Right lobe of liver (tissue), 6 donors: ENCODE measurements at regions not wholly inside any gene's neighbourhood (a gene's known extent, or its start where the extent isn't known, plus 50 kb on each side); places are given as distances from the start of the nearest gene placed in this dataset.

Experiments
- ATAC-seq, 4 donors: fragments of 200-7000 bp; cut with Tn5 transposase; one replicate each; pipeline ENCODE4 v1.9.1; 2020; ENCODE audit warnings: mild to moderate bottlenecking in 4 of 4, moderate library complexity in 4 of 4
- DNase-seq, 3 donors: peaks; one replicate each; pipeline ENCODE4 v3.0.0-alpha.2; 2020
- H3K27ac ChIP-seq, 3 donors: fragments of 200-600 bp; one replicate each; pipeline ENCODE4 v1.8.0; 2022
- H3K27me3 ChIP-seq, 2 donors: fragments of 200-600 bp; one replicate each; pipeline ENCODE4 v1.8.0; 2022
- H3K36me3 ChIP-seq, 4 donors: fragments of 200-600 bp; sonication (generic) in 1 of 4; one replicate each; pipeline versions ENCODE4 v1.5.1 to v1.8.0; 2017 to 2022; ENCODE audit warnings: control low read depth in 1 of 4
- H3K4me1 ChIP-seq, 4 donors: fragments of 200-600 bp; sonication (generic) in 1 of 4; one replicate each; pipeline versions ENCODE4 v1.5.1 to v1.8.0; 2017 to 2022; ENCODE audit warnings: control low read depth in 1 of 4
- H3K4me3 ChIP-seq, 3 donors: fragments of 200-600 bp; one replicate each; pipeline ENCODE4 v1.8.0; 2022
- H3K9me3 ChIP-seq, 4 donors: fragments of 200-600 bp; sonication (generic) in 1 of 4; one replicate each; pipeline versions ENCODE4 v1.5.1 to v1.8.0; 2017 to 2022; ENCODE audit warnings: control low read depth in 1 of 4
- POLR2A ChIP-seq: fragments of 450-650 bp; IDR thresholded peaks from one replicate; pipeline ENCODE4 v1.6.1; 2017; ENCODE audit warnings: antibody characterized with exemption, mild to moderate bottlenecking
- WGBS: methylation state at CpG from one replicate; pipeline ENCODE4 v1.1.6; 2018; ENCODE audit warnings: low coverage, low lambda C conversion rate; ENCODE audit not compliant: insufficient coverage; ENCODE audit errors: missing lambda C conversion rate; 5-methylcytosine and 5-hydroxymethylcytosine counted together
- intact Hi-C, 2 donors: fragments of 100-400 bp; cut with DNase I; formaldehyde crosslinking; loops; one replicate each; pipeline versions ENCODE4 v1.11.2 to v1.14.1; 2022
- TF ChIP-seq, protein P1 (sequence below), 4 donors: fragments of 200-600 bp in 3 of 4; fragments of 450-650 bp in 1 of 4; IDR thresholded peaks; one replicate each; pipeline versions ENCODE4 v1.5.1 to v1.8.0; 2016 to 2022; ENCODE audit warnings: antibody characterized with exemption in 4 of 4, mild to moderate bottlenecking in 2 of 4
- donor health status: DM: no; HTN: yes; CAD: no.
- donor health status: DM: no; HTN: no; CAD: no.
- donor health status: DM: no; HTN: no; CAD: no.
- donor health status: DM: no; HTN: yes; CAD: no.
- donor health status: DM: no; HTN: yes; CAD: no.

DNA sequence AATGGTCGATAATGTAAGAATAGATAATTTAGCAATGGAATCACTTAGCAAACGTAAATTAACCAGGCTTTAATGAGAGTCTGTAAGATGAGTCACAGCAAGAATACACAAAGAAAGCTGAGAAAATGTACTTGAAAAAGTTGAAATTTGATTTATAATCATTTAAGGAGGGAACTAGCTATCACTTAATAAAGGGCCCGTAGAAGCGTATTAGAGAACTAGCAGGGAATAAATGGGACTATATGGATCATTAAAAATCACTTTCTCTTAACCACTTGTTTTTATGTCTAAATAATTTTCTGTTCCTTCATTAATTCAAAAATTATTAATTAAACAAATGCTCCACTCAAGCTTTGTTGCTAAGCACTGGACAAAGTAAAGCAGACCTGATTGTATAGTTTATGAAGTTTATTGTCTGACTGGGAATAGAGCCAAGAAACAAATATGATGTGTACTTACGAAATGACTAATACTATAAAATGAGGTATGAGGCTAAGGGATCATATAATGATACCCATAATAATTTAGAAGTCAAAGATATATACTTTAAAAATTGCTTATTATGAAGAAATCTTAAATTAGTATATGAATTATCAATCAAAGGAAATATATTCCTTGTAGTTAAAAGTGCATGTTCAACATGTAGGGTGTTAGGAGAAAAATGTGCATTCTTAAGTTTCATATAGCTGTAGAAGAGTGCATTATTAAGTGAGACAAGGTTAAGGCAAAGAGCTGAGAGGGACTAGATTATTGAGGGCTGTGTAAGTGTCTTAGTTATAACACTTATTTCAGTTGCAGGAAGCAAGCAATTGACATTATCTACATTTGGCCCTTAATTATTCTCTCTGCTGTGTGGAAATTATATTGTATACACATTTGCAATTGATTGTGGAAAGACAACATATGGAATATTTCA lies 196.8 kb downstream of the PRDM9 start:
- no peak overlapping the region for H3K4me3 ChIP-seq
- H3K27me3 ChIP-seq = no peaks in the 10 kb centered on the region
- no peaks in the 10 kb centered on the region for H3K36me3 ChIP-seq
- TF ChIP-seq, protein P1, sequence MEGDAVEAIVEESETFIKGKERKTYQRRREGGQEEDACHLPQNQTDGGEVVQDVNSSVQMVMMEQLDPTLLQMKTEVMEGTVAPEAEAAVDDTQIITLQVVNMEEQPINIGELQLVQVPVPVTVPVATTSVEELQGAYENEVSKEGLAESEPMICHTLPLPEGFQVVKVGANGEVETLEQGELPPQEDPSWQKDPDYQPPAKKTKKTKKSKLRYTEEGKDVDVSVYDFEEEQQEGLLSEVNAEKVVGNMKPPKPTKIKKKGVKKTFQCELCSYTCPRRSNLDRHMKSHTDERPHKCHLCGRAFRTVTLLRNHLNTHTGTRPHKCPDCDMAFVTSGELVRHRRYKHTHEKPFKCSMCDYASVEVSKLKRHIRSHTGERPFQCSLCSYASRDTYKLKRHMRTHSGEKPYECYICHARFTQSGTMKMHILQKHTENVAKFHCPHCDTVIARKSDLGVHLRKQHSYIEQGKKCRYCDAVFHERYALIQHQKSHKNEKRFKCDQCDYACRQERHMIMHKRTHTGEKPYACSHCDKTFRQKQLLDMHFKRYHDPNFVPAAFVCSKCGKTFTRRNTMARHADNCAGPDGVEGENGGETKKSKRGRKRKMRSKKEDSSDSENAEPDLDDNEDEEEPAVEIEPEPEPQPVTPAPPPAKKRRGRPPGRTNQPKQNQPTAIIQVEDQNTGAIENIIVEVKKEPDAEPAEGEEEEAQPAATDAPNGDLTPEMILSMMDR (IDR thresholded peaks at IDR 0.05) = no peak
- TF ChIP-seq POLR2A = no peak
- ATAC-seq (no peak), DNase-seq (no peak)
- H3K4me1 ChIP-seq = no peaks in the 10 kb centered on the region
- WGBS = 40% methylated on average over 5 of the region's 5 CpGs
- no peak overlapping the region for H3K27ac ChIP-seq
- intact Hi-C loops = no loop called here
- H3K9me3 ChIP-seq = no peaks in the 10 kb centered on the region

DNA sequence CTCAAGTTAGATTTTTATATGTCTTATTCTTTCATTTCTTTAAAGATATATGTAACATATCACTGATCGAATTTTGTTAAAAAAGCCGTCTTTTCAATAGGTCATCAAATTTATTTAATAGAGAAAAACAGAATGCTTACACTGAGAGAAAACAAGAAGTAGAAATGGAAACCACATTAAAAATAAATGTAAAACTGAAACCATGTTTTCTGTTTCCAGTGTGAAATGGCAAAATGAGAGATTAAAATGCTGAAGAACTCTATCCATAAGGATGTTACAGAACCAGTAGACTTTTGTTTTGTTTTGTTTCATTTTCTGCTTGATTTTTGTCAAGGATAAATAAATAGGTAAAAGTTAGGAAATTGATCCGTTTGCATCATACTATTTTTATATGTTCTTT lies 210.1 kb downstream of the PRDM9 start:
- no peaks in the 10 kb centered on the region for H3K27me3 ChIP-seq
- no peaks in the 10 kb centered on the region for H3K36me3 ChIP-seq
- intact Hi-C loops = no loop called here
- no peak for DNase-seq
- H3K4me1 ChIP-seq = no peaks in the 10 kb centered on the region
- H3K9me3 ChIP-seq = no peaks in the 10 kb centered on the region
- no peak overlapping the region for H3K27ac ChIP-seq
- H3K4me3 ChIP-seq = no peak overlapping the region
- 41% methylated on average over 3 of the region's 3 CpGs for WGBS
- TF ChIP-seq, protein P1 (IDR thresholded peaks at IDR 0.05) = no peak
- TF ChIP-seq POLR2A = no peak
- ATAC-seq = no peak

DNA sequence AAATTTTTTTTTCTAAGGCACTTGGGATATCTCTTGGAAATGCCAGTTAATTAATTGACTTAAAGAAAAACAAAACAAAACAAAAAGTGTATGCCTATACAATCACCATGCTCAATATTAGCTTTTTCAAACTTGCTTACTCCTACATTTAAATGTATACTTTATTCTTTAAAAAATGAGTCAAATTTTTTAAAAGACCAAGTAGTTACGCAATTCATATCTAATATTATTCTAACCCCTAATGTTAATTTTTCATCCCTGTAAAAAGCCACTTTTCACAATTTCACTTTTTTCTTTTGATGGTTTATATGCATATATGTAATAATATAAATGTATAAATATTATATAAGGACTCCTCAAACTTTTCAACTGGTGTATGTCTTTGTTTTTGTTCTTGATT lies 211.2 kb downstream of the PRDM9 start:
- TF ChIP-seq POLR2A = no peak
- TF ChIP-seq, protein P1 (IDR thresholded peaks at IDR 0.05) = no peak

DNA sequence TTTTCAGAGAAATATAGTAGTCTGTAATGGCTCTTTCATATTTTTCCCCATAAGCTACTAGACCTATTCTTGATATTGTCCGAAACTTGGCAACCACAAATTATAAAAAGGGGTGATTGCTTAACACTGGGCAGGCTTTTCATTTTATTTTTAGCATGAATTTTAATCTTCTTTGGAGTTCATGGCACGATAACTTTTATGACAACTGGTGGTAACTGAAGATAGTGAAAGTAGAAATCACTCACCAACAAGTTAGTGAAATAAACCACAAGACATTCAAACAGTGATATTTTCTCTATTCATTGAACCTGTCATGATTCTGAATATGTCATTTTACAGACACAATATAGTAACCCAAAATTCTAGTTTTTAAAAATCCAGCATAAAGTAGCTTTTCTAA lies 213.9 kb downstream of the PRDM9 start:
- H3K4me3 ChIP-seq = no peak overlapping the region
- no peaks in the 10 kb centered on the region for H3K4me1 ChIP-seq
- DNase-seq (no peak), ATAC-seq (peak in 1 of 4 donors; percentile 33)
- intact Hi-C loops = no loop called here
- 16% methylated on average over 2 of the region's 2 CpGs for WGBS
- H3K9me3 ChIP-seq = no peaks in the 10 kb centered on the region
- H3K27me3 ChIP-seq = no peaks in the 10 kb centered on the region
- no peak for TF ChIP-seq POLR2A
- TF ChIP-seq, protein P1 (IDR thresholded peaks at IDR 0.05) = no peak
- no peaks in the 10 kb centered on the region for H3K36me3 ChIP-seq
- H3K27ac ChIP-seq = no peak overlapping the region

More for the DNA sequence above, 211.2 kb downstream of the PRDM9 start:
- no peaks in the 10 kb centered on the region for H3K4me1 ChIP-seq
- no peaks in the 10 kb centered on the region for H3K36me3 ChIP-seq
- no peaks in the 10 kb centered on the region for H3K27me3 ChIP-seq
- ATAC-seq = no peak
- H3K9me3 ChIP-seq = no peaks in the 10 kb centered on the region
- no peak for DNase-seq
- no peak overlapping the region for H3K27ac ChIP-seq
- intact Hi-C loops = no loop called here
- WGBS = 95% methylated on average over 1 of the region's 1 CpG
- H3K4me3 ChIP-seq = no peak overlapping the region
